Vagina (tissue), 2 donors: ENCODE measurements at regions not wholly inside any gene's neighbourhood (a gene's known extent, or its start where the extent isn't known, plus 50 kb on each side); places are given as distances from the start of the nearest gene placed in this dataset.

Experiments used
- DNase-seq, 2 donors: peaks; one replicate each; pipeline ENCODE4 v3.0.0-alpha.2; 2017; ENCODE audit errors: extremely low spot score in 2 of 2
- H3K27ac ChIP-seq: fragments of 200-600 bp; sonication (generic); one replicate; pipeline ENCODE4 v1.5.1; 2019
- H3K27me3 ChIP-seq: fragments of 200-600 bp; sonication (generic); one replicate; pipeline ENCODE4 v1.5.1; 2019
- H3K36me3 ChIP-seq, 2 donors: fragments of 200-600 bp; sonication (generic); one replicate each; pipeline ENCODE4 v1.5.1; 2017 to 2019
- H3K4me1 ChIP-seq: fragments of 200-600 bp; sonication (generic); one replicate; pipeline ENCODE4 v1.5.1; 2019
- H3K4me3 ChIP-seq, 2 donors: fragments of 200-600 bp; sonication (generic); 1 replicate in 1 of 2; 2 replicates in 1 of 2; pipeline ENCODE4 v1.5.1; 2016 to 2019
- H3K9me3 ChIP-seq: fragments of 200-600 bp; sonication (generic); one replicate; pipeline ENCODE4 v1.5.1; 2019
- POLR2A ChIP-seq, 2 donors: fragments of 450-650 bp; IDR thresholded peaks; one replicate each; pipeline ENCODE4 v1.6.1; 2017; ENCODE audit warnings: antibody characterized with exemption in 2 of 2, mild to moderate bottlenecking in 2 of 2, moderate library complexity in 2 of 2
- POLR2AphosphoS5 ChIP-seq, 2 donors: sonication (generic); formaldehyde crosslinking; IDR thresholded peaks; one replicate each; pipeline ENCODE4 v1.9.0; 2017; ENCODE audit warnings: antibody characterized with exemption in 2 of 2, mild to moderate bottlenecking in 2 of 2, low read depth in 1 of 2; ENCODE audit not compliant: insufficient read depth in 1 of 2
- intact Hi-C: fragments of 100-400 bp; cut with DNase I; formaldehyde crosslinking; loops from one replicate; pipeline ENCODE4 v1.15.1; 2023
- TF ChIP-seq, protein P1 (sequence below), 3 experiments: fragments of 450-650 bp in 2 of 3; fragments of 200-600 bp in 1 of 3; sonication (generic) in 1 of 3; IDR thresholded peaks; one replicate each; pipeline ENCODE4 v1.5.1; 2017 to 2019; ENCODE audit warnings: antibody characterized with exemption in 3 of 3, mild to moderate bottlenecking in 2 of 3, moderate library complexity in 2 of 3

DNA sequence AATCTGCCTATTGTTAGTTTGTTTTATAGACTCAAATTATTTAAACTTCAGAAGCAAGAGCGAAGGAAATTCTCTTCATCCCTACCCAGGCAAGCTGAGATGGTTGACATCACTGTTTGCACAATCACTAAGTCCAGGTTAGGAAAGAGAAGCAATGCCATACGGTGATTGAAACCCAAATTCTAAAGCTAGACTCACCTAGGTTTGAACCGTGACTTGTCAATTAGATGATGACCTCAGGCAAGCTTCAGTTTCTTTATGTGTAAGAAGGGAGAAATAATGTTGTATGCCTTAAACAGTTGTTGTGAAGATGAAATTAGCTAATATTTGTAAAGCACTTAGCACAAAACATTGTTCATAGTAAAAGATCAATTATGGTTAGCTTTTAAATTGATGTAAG lies 96.5 kb upstream of the ANKRD55 start:
- intact Hi-C loops, result no loop called here
- Histone ChIP-seq H3K9me3 (no peaks in the 10 kb centered on the region), H3K4me3 (no peak overlapping the region), H3K36me3 (no peaks in the 10 kb centered on the region), H3K27ac (no peak overlapping the region), H3K27me3 (no peaks in the 10 kb centered on the region), H3K4me1 (no peaks in the 10 kb centered on the region)
- TF ChIP-seq, protein P1, sequence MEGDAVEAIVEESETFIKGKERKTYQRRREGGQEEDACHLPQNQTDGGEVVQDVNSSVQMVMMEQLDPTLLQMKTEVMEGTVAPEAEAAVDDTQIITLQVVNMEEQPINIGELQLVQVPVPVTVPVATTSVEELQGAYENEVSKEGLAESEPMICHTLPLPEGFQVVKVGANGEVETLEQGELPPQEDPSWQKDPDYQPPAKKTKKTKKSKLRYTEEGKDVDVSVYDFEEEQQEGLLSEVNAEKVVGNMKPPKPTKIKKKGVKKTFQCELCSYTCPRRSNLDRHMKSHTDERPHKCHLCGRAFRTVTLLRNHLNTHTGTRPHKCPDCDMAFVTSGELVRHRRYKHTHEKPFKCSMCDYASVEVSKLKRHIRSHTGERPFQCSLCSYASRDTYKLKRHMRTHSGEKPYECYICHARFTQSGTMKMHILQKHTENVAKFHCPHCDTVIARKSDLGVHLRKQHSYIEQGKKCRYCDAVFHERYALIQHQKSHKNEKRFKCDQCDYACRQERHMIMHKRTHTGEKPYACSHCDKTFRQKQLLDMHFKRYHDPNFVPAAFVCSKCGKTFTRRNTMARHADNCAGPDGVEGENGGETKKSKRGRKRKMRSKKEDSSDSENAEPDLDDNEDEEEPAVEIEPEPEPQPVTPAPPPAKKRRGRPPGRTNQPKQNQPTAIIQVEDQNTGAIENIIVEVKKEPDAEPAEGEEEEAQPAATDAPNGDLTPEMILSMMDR (IDR thresholded peaks at IDR 0.05), result no peak
- TF ChIP-seq POLR2A (IDR thresholded peaks at IDR 0.05), result no peak
- TF ChIP-seq POLR2AphosphoS5 (IDR thresholded peaks at IDR 0.05; ENCODE audit: insufficient read depth in 1 of 2, low read depth in 1 of 2), result no peak
- no peak for DNase-seq

DNA sequence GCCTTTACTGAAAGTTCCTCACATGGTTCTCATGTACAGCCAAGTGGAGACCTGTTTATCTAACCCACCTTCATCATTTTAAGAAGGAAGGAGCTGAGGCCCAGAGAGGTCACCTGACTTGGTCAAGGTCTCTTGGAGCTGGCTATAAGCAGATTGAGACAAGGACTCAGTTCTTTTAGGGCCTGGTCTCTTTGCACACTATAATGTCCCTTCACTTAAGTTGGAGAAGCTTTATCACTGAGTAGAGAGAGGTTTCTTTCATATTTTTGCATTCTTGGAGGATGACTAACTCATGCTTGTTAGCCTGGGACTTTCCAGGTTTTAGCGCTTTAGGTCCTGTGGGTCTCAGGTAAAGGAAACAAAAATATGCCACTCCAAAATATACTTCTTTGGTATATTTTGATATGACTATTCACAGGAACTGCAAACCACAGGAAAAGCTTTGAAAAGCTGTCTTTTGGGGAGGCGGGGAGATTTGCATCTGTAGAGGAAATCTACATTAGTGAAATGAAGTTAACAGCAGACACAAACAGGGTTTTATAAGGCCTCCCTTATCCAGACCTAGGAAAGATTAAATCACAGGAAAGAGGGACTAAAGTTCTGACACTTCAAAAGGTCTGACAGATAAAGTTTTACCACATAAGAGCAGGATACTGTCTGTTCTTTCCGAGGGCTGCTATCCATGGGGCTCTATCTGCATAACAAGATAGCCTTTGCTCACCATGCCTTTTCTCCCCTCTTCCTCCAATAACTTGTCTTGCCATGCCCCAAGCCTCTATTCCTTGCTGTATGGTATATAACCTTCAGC lies 95.8 kb upstream of the ANKRD55 start:
- H3K27ac ChIP-seq, result no peak overlapping the region
- TF ChIP-seq, protein P1 (IDR thresholded peaks at IDR 0.05), result no peak
- TF ChIP-seq POLR2AphosphoS5 (IDR thresholded peaks at IDR 0.05; ENCODE audit: insufficient read depth in 1 of 2, low read depth in 1 of 2) (no peak), POLR2A (IDR thresholded peaks at IDR 0.05) (no peak)

DNA sequence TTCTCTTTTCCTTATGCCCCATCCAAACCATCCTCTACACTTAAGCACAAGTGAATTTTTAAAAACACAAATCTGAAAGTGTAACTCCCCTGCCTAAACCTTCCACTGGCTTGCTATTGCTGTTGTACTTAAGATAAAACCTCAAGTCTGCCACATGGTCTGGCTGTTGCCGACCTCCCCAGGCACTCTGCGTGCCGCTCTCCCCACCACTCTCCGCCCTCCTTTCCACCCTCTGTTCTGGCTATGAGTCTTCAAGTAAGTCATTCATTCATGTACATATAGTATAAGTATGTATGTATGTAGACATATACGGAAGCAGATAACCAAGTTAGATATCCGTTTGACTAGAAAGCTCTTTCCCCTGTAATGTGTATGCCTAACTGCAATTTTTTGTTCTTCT lies 94.7 kb upstream of the ANKRD55 start:
- Histone ChIP-seq H3K9me3 (no peaks in the 10 kb centered on the region), H3K4me3 (no peak overlapping the region), H3K36me3 (no peaks in the 10 kb centered on the region), H3K27me3 (no peaks in the 10 kb centered on the region), H3K27ac (no peak overlapping the region), H3K4me1 (no peaks in the 10 kb centered on the region)
- TF ChIP-seq POLR2AphosphoS5 (IDR thresholded peaks at IDR 0.05; ENCODE audit: insufficient read depth in 1 of 2, low read depth in 1 of 2) (no peak), POLR2A (IDR thresholded peaks at IDR 0.05) (no peak)
- TF ChIP-seq, protein P1 (IDR thresholded peaks at IDR 0.05), result no peak
- no peak for DNase-seq
- intact Hi-C loops, result no loop called here

More for the DNA sequence above, 95.8 kb upstream of the ANKRD55 start:
- Histone ChIP-seq H3K4me1 (no peaks in the 10 kb centered on the region), H3K27me3 (no peaks in the 10 kb centered on the region), H3K4me3 (no peak overlapping the region), H3K9me3 (no peaks in the 10 kb centered on the region), H3K36me3 (no peaks in the 10 kb centered on the region)
- DNase-seq, result no peak
- intact Hi-C loops, result no loop called here

- intact Hi-C loops, result no loop called here
Observed at GRCh38 chr5:56326770-56327169, 93.6 kb upstream of the ANKRD55 start.

GRCh38 chr5:56326116-56326515 lies 93.0 kb upstream of the ANKRD55 start:
- Histone ChIP-seq H3K9me3 (no peaks in the 10 kb centered on the region), H3K36me3 (no peaks in the 10 kb centered on the region), H3K27ac (no peak overlapping the region), H3K4me1 (no peaks in the 10 kb centered on the region), H3K4me3 (no peak overlapping the region), H3K27me3 (no peaks in the 10 kb centered on the region)
- intact Hi-C loops, result no loop called here
- TF ChIP-seq POLR2AphosphoS5 (IDR thresholded peaks at IDR 0.05; ENCODE audit: insufficient read depth in 1 of 2, low read depth in 1 of 2) (no peak), POLR2A (IDR thresholded peaks at IDR 0.05) (no peak)
- TF ChIP-seq, protein P1 (IDR thresholded peaks at IDR 0.05), result no peak
- no peak for DNase-seq

More at GRCh38 chr5:56326770-56327169, 93.6 kb upstream of the ANKRD55 start:
- no peak overlapping the region for H3K4me3 ChIP-seq
- H3K27me3 ChIP-seq, result no peaks in the 10 kb centered on the region
- H3K4me1 ChIP-seq, result no peaks in the 10 kb centered on the region
- H3K36me3 ChIP-seq, result no peaks in the 10 kb centered on the region
- DNase-seq, result no peak
- H3K9me3 ChIP-seq, result no peaks in the 10 kb centered on the region
- TF ChIP-seq POLR2A (IDR thresholded peaks at IDR 0.05), result no peak
- TF ChIP-seq, protein P1 (IDR thresholded peaks at IDR 0.05), result no peak
- H3K27ac ChIP-seq, result no peak overlapping the region
